Ramos (cell line): ENCODE measurements at regions not wholly inside any gene's neighbourhood (a gene's known extent, or its start where the extent isn't known, plus 50 kb on each side); places are given as distances from the start of the nearest gene placed in this dataset.
"Not testable (repeated sequence)": the region's sequence is repeated elsewhere in the genome, so short reads cannot be mapped to it uniquely, and the experiment has no call there.

Experiments
- in situ Hi-C: fragments of 300-500 bp; cut with MboI; formaldehyde crosslinking; loops from one replicate; pipeline ENCODE4 v1.14.3; 2022; ENCODE audit warnings: low sequenced_read_pairs; ENCODE audit not compliant: unreplicated experiment

DNA sequence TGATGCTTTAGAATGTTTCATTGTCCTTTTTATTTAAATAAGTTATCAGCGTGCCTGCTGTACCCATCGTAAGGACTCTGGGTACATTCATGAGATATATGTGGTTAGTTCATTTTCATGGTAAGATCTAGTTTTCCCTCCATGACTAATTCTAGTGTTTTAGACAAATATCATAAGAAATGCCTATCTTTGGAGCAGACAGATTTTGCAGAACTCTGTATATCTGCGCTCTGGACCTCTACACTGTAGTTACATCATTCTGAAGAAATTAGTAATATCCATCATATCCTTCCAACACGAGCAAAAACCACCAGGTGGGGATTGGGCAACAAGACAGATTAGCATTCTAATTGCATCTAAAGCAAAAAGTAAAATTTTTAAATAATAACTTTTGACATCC is 499.2 kb downstream of the SETD4 start:
- in situ Hi-C loops = no loop called here

DNA sequence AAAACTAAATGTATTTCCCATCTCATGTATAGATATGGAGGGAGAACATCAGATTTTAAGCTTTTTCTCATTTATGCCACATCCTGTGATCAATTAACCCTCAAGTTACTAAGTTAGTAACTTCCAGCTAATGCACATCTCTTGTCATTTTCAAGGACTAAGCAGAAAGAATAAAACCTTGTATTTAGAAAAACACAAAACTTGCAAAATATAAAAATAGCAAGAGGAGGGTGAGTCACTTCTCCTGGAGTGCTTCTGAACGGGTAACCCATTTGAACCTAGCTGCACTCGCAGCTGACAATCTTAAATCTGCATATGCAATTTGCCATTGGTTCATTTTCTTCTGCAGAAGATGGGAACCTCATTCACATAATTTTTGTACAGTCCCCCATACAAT is 500.5 kb downstream of the SETD4 start:
- in situ Hi-C loops = no loop called here

DNA sequence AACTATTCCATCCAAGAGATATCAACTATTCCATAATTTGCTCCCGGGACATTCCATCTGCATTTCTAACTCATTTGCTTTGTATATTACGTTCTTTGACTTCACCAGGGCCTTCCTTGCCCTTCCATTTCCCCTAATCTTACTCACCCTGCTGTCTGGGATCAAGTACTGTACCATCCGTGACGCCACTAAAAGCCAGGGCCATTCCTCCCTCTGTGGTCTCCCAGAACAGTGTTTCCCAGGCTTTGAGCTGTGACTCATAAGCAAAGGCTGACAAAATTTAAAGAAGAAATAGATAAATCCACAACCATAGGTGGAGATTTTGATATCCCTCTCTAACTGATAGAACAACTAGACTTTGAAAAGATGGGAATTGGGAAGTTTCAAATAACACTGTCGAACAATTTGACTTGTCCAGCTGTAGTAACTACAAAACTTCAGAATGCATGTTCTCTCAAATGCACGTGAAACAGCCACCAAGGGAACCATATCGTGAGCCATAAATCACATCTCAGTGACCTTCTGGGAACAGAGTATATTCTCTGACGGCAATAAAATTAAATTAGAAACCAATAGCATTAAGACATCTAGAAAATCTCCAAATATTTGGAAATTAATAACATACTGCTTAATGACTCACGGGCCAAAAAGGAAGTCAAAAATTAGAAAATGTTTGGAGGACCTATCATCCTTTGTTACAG is 501.0 kb downstream of the SETD4 start:
- in situ Hi-C loops = no loop called here

DNA sequence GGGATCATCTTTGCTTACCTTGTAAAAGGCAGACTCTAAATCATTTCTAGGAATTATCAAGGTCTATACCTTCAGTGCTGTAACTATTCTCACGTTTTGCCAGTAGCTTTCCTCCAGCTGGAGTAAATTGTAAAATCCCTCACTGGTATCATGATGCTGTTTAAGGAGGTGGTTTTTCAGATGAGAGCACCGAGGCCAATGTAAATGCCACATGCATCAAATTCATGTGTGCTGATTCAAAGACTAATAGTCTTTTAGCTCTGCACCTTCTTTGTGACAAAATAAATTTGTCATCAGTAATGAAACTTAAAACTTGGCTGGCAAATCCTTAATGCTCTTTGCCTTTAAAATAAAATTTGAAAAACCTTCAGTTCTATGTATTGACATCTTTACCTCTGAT is 503.8 kb downstream of the SETD4 start:
- in situ Hi-C loops = no loop called here

DNA sequence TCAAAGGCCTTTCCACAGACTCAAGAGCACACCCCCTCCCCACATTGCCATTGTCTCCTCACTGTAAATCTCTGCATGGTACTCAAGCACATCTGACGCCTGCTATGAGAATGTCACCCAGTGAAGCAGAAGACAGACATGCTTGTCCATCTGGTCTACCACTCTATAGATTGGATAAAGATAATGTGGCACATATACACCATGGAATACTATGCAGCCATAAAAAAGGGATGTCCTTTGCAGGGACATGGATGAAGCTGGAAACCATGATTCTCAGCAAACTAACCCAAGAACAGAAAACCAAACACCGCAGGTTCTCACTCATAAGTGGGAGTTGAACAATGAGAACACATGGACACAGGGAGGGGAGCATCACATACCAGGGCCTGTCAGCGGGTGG is 503.4 kb upstream of the RUNX1 start:
- in situ Hi-C loops = not testable (repeated sequence)

DNA sequence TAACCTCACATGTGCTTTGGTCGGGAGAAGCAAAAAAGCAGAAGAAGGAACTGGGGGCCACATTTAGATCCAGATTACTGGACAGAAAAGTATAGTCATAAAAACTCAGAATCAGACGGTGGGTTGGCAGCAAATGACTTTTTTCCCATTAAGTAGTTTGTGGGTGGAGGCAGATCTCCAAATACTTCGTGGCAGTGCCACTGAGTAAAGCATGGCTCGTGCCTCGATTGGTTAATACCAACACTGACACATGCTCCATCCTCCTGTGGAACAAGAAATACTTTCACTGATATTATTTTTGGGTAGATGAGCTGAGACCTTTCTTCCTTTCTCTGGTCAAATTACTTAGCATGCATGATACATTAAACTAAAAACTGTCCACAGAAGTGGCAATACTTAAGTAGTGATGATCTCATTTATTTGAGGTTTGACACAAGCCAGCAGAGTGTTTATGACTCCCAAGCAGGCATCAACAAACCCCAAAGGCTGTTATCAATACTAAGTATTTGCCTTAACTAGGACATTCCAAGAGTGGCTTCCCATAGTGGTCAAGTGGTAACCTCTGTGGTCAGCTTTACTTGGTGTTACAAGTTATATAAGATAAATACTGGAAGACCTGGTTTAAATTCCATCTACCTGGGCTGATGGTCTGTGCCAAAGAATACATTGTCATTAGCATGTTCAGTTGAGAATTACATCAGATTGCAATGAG is 500.0 kb upstream of the RUNX1 start:
- in situ Hi-C loops = no loop called here

DNA sequence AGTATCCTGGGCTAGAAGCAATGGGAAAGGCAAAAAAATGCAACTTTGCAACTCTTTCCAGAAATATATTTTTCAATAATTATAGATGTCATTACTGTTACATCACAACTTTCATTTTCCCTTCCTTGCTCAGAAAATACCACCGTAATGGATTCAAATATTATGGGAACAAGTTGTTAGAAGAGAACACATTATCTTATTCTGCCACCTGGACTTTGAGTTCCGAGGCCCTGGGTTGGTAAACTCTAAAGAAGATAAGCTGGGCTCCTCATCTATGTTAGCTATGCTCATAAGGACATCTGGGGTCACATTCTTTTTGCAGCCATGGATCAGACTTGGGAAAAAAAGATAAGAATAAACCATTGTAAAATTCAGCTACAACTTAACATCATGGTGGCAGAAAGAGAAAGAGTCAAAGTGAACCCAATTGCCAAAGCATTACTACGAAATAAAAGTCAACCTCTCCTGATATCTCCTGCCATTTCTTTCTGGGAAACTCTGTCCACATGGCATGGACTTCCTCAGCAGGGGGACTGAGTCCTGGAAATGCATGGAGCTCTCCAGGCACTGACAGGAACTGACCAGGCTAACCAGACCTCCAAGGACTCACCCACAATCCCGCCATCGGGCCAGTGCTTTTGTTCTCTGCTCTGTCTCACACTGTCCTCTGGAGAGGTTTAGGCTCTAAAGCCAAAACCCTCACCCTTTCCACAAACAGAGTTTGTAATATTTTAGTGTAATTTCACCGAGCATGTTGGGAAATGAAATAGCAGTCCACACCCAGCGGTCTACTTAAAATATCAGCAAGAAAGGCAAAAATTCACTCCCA is 499.1 kb upstream of the RUNX1 start:
- in situ Hi-C loops = no loop called here

DNA sequence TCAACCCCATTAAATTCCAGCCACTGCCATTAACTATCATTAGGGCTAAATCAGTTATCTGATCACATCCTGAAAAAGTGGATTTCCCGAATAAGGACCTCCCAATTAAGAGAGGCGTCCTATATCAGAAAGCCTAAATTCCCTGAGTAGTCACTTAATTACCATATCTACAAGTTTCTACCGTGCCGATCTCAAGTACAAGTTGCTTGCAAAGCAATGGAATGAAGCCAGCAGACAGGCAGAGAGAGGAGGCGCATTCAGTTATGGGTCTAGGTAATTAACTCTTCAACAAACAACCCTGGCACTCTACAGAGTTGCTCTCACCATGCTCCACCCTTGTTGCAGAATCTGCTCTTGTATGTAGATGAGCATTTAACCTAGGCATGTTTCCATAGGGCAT is 494.6 kb upstream of the RUNX1 start:
- in situ Hi-C loops = no loop called here

DNA sequence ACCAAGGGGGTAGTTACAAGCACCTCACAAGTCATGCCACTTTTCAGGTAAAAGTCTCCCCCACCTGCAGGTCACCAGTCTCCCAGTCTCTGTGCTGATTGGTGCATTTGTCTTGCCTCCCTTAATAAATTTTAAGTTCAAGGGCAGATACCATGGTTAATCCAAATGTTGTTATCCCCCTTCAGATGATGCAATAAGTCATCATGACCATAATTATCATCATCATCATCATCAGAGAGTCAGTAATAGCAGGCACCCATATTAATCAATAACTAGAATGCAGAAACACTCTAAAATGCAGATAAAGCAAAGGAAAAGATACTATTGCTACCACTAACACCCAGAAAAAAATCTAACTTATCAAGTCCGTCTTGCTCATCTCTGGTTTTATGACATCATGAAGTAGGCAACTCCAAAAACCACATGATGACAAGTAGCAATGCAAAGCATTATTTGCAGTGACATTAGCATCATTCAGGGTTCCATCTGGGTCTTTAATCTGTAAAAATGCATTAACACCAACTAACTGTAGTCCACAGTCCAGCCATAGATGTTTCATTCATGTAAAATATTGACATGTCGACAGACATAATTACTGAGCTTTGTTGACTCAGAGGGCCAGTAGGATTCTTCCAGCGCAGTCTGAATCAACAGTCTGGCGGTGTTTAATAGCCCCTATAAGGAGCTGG is 492.0 kb upstream of the RUNX1 start:
- in situ Hi-C loops = no loop called here

DNA sequence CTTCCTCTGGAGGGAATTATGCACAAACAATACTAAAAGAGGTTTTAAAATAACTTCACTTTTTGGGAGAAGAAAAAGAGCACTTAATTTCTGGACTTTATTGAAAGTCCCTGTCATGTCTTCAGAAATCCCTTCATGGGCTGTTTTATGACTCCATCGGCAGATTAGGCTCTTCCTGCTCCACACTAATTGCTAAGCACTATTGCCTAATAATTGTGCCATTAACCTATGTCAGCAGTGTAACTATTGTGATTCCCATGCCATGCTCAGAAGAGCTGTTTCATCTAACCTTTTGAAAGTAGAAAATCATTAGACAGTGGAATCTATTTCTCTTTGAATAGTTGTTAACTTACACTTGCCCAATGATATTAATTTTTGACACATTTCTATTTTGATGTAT is 489.3 kb upstream of the RUNX1 start:
- in situ Hi-C loops = no loop called here

DNA sequence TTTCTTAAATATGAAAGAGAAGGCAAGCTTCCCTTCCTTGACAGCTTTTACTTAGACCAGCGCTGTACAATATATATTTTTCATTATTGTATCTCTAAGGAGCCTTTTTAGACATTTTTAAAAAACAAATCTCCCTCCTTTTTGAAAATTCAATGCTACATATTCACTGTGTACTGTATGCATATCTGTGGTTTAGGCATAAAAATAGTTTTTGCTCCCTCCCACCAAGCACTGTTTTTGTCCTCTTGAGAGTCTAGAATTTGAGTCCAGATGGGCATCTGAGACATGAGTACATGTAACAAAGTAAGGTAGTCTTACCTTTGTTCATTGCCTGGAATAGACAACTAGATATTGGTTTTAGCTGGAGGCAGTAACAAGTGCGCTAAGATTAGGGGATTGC is 488.5 kb upstream of the RUNX1 start:
- in situ Hi-C loops = no loop called here

DNA sequence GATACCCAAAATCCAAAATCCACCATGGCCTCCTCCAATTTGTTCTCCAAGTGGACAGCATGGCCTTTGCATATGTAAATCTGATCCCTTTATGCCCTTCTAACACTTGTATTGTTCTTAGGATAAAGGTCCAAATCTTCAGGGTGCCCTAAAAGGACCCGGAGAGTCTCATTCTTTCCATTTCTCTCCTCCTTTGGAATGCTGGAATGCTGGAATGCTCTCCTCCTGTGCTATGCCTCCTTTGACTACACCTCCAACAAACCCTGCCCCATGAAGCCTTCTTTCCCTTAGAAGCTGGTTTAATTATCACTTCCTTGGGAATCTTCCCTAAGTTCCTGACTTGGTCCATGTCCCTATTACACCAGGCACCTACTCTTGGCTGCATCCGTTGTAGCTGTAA is 484.8 kb upstream of the RUNX1 start:
- in situ Hi-C loops = no loop called here

DNA sequence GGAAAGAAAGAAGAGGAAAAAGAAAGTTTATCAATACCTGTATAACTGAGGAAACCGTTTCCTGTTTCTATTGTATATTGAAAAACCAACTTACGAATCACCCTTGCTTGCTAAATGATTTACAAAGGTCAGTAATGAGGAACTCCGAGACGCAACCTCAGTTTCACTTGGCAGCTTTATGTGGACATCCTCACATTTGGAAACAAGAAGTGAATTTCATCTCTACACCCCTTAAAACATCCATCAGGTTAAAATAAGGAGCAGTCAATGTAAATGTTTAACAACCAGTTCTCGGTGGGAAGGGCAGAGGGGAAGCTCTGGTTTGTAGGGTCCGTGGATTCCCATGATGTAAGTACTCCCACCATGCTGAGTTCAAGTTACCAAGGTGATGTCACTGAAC is 481.7 kb upstream of the RUNX1 start:
- in situ Hi-C loops = no loop called here

DNA sequence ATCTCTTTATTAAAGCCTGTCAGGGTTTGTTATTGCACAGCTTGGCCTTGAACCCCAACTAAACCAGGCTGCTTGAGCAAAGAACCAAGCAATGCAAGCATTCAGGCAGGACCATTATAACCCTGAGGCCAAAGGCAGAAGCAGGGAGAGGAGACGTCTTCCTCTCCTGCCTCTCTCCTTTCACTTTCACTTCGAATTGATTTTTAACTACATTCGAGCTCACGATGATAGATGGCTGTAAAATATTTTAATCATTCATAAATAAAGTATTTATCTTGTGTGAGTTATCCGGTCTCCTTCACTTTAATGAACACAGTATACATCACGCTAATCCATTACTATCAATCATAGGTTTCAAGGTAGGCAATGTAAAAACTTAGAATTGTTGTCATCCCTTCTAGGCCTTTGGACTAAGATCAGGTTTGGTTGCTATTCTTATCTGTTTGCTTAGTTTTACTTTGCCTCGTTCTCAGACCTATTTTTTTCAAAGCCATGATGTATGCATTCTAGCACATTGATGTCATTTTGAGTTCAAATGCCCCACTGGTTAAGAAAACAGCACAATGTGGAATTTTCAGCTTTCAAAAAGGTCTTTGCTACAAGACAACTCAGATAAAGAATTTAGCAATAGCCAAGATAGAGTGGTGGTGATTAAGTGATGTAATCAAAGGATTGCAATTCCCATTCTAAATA is 480.2 kb upstream of the RUNX1 start:
- in situ Hi-C loops = no loop called here

DNA sequence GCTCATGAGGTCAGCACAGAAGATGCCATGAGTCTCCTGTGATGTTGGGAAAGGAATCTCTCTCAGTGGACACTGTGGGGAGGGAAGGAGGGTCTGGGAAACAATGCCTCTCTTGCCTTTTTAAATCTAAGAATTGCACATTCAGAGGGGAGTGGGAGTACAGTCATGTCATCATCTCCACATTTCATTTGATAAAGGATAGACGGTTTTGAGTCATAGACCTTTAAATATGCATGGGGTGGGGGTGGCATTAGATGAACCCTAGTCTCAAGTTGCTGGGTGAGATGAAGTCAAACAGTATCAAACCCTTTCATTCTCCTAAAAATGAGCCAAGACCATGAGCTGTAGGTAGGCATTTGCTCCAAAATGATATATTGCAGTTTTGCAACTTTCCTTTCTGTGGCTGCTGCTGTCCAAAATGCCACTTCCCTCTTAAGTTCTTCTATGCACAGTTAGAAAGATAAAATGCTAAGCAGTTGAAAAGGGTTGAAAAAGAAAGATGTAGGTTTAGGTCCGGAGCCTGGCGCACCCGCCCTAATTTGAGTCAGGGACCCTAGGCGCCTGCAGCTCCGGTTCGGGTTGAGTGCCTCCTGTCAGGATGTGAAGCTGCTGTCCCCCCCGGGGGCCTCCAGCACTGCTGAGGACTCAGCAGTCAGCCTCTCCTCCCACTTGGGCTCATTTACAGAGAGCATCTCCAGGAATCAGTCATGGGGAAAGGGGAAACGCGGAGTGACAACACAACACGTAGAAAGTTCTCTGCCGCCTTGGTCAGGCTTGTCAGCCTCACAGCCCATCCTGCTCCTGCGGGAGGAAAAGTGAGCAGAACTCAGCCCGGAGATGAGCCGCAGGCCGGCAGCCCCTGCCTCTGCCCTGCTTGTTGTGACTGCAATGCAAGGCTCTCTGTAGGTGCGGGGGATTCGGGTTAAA is 479.3 kb upstream of the RUNX1 start:
- in situ Hi-C loops = no loop called here

DNA sequence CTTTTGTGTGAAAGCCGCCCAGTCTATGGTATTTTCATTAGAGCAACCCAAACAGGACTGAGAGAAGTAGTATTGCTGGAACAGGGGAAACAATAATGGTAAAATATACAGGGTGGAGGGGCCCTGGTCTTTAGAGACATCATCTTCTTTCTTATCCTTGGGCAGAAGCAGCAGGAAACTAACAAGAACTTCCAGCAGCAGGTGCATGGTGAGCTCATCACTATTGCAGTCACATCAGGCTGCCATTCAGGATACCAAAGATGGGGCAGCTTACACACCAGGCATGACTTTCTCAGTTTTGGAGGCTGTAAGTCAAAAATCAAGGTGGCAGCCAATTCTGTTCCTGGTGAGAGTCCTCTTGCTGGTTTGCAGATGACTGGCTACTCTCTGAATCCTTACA is 478.3 kb upstream of the RUNX1 start:
- in situ Hi-C loops = no loop called here

DNA sequence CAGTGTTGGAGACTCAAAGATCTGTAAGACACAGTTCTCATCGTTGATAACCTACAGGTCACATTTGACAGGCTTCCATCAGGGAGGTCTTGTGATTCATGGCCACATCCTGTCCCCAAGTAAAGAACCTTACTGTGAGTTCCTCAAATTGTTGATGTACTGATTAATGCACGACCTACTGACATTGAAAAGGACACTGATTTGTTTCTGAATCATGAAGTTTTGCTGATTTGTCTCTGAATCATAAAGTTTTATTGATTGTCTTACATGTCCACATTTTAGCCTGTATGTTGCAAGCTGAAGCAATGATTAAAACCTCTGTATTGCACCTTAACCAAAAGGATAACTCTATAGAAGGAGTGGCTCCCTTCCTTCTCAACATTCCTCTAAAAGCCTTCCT is 476.3 kb upstream of the RUNX1 start:
- in situ Hi-C loops = no loop called here

DNA sequence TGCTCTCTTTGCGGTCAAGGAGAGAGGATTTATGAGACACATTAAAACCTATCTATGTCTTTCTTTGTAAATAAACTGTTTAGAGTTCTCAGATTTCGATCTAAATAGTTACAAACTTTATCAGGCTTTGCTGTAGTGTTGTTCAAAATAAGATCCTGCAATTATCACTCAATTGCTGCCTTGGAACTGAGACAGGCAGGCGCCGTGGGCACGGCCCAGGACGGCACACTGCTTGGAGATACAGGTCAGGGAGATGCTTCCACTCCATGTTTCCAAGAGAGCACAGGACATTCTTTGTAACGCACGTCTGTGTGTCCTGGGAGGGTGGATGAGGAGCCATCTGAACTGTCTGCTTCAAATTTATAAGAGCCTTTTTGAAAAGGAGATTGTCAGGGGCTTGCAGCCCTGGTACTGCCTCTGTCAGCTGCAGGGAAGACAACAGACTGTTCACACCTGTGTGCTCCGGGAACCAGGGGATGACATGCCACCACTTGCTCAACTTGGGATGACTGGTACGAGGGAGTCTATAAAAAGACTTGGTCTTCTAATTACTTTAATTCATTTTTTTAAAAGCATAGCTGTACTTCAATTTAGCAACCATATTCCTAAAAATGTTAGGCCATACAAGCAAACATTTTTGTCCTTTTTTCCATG is 472.9 kb upstream of the RUNX1 start:
- in situ Hi-C loops = no loop called here

DNA sequence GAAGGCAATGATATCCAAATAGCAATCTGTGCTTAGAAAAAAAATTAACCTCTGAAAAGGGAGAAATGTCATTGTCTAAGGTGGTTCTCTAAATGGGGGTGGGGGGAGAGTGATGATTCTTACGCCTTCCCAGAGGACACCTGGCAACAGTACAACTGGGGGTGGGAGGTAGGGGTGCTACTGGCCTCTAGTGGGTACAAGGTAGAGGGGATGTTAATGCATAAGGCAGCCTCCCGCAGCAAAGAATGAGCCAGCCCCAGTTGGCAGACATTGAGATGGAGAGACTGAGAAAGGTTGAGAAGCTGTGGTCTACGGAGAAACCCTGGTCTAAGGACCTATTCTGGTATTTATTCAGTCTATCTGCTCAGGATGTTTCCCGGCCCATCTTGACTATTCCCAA is 472.2 kb upstream of the RUNX1 start:
- in situ Hi-C loops = no loop called here
